ENCODE measurements at regions not wholly inside any gene's neighbourhood (a gene's known extent, or its start where the extent isn't known, plus 50 kb on each side); places are given as distances from the start of the nearest gene placed in this dataset.
A peak's percentile ranks its signal among the peaks of the same experiment; 100 is the strongest.

DNA sequence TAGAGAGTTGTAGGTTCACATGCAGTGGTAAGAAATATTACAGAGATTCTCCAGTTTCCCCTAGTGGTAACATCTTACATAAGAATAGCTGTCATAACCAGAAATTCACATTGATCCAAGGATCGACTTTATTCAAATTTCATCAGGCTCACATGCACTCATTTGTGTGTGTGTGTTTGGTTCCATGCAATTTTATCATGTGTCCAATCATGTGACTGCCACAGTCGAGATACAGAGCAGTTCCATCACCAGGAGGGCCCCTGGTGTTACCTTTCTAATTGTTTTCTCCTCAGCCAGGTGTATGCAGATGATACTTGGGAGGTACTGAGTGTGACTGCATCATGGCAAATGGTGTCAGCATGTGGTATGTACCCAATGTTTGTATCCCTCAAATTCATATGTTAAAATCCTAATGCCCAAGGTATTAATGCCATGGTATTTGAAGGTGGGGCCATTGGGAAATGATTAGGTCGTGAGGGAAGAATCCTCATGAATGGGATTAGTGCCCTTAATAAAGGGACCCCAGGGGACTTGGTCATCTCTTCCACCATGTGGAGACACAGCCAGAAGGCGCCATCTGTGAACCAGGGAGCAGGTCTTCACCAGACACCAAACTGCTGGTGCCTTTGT is 126.3 kb downstream of the CXCL12 start:
- Histone ChIP-seq H3K4me1 (ENCODE audit: control insufficient read depth in 4 of 4, insufficient read depth in 4 of 4, low read length in 3 of 4) (peaks cover 0 to 6% (median 2%) of the 10 kb centered on the region in 4 donors), H3K27ac (ENCODE audit: low read depth in 1 of 2, low read length in 2 of 2) (peak overlapping the region in 1 of 2 donors; percentile 8), H3K9me3 (ENCODE audit: control insufficient read depth in 4 of 4, low read length in 3 of 4) (no peaks in the 10 kb centered on the region), H3K27me3 (ENCODE audit: control insufficient read depth in 4 of 4, insufficient read depth in 4 of 4, low read length in 3 of 4) (no peaks in the 10 kb centered on the region), H3K36me3 (ENCODE audit: control insufficient read depth in 4 of 4, insufficient read depth in 3 of 4, low read depth in 1 of 4, low read length in 3 of 4) (no peaks in the 10 kb centered on the region), H3K9ac (ENCODE audit: low read depth in 1 of 2, low read length in 2 of 2) (no peak overlapping the region), H3K4me3 (ENCODE audit: low read depth in 1 of 3, low read length in 3 of 3) (no peak overlapping the region)
- TF ChIP-seq, protein P1, sequence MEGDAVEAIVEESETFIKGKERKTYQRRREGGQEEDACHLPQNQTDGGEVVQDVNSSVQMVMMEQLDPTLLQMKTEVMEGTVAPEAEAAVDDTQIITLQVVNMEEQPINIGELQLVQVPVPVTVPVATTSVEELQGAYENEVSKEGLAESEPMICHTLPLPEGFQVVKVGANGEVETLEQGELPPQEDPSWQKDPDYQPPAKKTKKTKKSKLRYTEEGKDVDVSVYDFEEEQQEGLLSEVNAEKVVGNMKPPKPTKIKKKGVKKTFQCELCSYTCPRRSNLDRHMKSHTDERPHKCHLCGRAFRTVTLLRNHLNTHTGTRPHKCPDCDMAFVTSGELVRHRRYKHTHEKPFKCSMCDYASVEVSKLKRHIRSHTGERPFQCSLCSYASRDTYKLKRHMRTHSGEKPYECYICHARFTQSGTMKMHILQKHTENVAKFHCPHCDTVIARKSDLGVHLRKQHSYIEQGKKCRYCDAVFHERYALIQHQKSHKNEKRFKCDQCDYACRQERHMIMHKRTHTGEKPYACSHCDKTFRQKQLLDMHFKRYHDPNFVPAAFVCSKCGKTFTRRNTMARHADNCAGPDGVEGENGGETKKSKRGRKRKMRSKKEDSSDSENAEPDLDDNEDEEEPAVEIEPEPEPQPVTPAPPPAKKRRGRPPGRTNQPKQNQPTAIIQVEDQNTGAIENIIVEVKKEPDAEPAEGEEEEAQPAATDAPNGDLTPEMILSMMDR (IDR thresholded peaks at IDR 0.05; ENCODE audit: low read depth, low read length, missing input control): no peak
- TF ChIP-seq, protein P2, sequence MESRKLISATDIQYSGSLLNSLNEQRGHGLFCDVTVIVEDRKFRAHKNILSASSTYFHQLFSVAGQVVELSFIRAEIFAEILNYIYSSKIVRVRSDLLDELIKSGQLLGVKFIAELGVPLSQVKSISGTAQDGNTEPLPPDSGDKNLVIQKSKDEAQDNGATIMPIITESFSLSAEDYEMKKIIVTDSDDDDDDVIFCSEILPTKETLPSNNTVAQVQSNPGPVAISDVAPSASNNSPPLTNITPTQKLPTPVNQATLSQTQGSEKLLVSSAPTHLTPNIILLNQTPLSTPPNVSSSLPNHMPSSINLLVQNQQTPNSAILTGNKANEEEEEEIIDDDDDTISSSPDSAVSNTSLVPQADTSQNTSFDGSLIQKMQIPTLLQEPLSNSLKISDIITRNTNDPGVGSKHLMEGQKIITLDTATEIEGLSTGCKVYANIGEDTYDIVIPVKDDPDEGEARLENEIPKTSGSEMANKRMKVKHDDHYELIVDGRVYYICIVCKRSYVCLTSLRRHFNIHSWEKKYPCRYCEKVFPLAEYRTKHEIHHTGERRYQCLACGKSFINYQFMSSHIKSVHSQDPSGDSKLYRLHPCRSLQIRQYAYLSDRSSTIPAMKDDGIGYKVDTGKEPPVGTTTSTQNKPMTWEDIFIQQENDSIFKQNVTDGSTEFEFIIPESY (IDR thresholded peaks at IDR 0.05): no peak
- TF ChIP-seq, protein P3, sequence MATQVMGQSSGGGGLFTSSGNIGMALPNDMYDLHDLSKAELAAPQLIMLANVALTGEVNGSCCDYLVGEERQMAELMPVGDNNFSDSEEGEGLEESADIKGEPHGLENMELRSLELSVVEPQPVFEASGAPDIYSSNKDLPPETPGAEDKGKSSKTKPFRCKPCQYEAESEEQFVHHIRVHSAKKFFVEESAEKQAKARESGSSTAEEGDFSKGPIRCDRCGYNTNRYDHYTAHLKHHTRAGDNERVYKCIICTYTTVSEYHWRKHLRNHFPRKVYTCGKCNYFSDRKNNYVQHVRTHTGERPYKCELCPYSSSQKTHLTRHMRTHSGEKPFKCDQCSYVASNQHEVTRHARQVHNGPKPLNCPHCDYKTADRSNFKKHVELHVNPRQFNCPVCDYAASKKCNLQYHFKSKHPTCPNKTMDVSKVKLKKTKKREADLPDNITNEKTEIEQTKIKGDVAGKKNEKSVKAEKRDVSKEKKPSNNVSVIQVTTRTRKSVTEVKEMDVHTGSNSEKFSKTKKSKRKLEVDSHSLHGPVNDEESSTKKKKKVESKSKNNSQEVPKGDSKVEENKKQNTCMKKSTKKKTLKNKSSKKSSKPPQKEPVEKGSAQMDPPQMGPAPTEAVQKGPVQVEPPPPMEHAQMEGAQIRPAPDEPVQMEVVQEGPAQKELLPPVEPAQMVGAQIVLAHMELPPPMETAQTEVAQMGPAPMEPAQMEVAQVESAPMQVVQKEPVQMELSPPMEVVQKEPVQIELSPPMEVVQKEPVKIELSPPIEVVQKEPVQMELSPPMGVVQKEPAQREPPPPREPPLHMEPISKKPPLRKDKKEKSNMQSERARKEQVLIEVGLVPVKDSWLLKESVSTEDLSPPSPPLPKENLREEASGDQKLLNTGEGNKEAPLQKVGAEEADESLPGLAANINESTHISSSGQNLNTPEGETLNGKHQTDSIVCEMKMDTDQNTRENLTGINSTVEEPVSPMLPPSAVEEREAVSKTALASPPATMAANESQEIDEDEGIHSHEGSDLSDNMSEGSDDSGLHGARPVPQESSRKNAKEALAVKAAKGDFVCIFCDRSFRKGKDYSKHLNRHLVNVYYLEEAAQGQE (IDR thresholded peaks at IDR 0.05): no peak
- TF ChIP-seq JUND (IDR thresholded peaks at IDR 0.05): no peak
- WGBS: 88% methylated on average over 4 of the region's 4 CpGs
- no peak for DNase-seq (ENCODE audit: low spot score)

DNA sequence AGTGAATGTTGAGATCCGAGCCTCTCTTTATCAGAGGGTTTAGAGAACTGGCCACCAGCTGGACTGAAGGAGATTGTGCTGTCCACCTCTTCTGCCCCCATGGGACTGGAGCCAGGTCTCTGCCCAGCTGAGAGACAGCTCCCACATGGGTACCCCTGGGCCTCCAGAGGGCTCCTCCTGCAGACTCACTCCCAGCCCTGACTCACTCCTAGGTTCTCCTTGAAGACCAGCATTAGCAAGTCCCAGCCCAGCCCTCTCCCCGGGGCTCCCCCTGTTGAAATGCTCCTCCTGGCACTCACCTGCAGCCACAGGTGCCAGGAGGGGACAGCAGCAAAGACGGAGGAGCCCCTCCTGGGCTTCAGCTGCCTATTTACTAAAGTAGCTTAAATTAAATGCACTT is 126.9 kb downstream of the CXCL12 start:
- Histone ChIP-seq H3K9ac (ENCODE audit: low read depth in 1 of 2, low read length in 2 of 2) (no peak overlapping the region), H3K4me1 (ENCODE audit: control insufficient read depth in 4 of 4, insufficient read depth in 4 of 4, low read length in 3 of 4) (peaks cover 0 to 7% (median 2%) of the 10 kb centered on the region in 4 donors), H3K4me3 (ENCODE audit: low read depth in 1 of 3, low read length in 3 of 3) (no peak overlapping the region), H3K36me3 (ENCODE audit: control insufficient read depth in 4 of 4, insufficient read depth in 3 of 4, low read depth in 1 of 4, low read length in 3 of 4) (no peaks in the 10 kb centered on the region), H3K9me3 (ENCODE audit: control insufficient read depth in 4 of 4, low read length in 3 of 4) (no peaks in the 10 kb centered on the region), H3K27me3 (ENCODE audit: control insufficient read depth in 4 of 4, insufficient read depth in 4 of 4, low read length in 3 of 4) (no peaks in the 10 kb centered on the region), H3K27ac (ENCODE audit: low read depth in 1 of 2, low read length in 2 of 2) (no peak overlapping the region)
- no peak for DNase-seq (ENCODE audit: low spot score)
- 88% methylated on average over 3 of the region's 3 CpGs for WGBS
- TF ChIP-seq, protein P1 (IDR thresholded peaks at IDR 0.05; ENCODE audit: low read depth, low read length, missing input control): no peak
- TF ChIP-seq EGR1 (IDR thresholded peaks at IDR 0.05; ENCODE audit: low read depth in 2 of 2): no peak
- TF ChIP-seq GABPA (IDR thresholded peaks at IDR 0.05 in 1 of 2, conservative IDR thresholded peaks at IDR 0.05 in 1 of 2): no peak
- TF ChIP-seq RAD21 (IDR thresholded peaks at IDR 0.05): no peak
- TF ChIP-seq FOXA2 (IDR thresholded peaks at IDR 0.05): no peak
- TF ChIP-seq SP1 (IDR thresholded peaks at IDR 0.05): no peak
- TF ChIP-seq, protein P4, sequence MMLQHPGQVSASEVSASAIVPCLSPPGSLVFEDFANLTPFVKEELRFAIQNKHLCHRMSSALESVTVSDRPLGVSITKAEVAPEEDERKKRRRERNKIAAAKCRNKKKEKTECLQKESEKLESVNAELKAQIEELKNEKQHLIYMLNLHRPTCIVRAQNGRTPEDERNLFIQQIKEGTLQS (IDR thresholded peaks at IDR 0.05): no peak
- TF ChIP-seq HNF4A (conservative IDR thresholded peaks at IDR 0.05): no peak
- TF ChIP-seq HNF4G (IDR thresholded peaks at IDR 0.05): no peak
- no peak for TF ChIP-seq JUND (IDR thresholded peaks at IDR 0.05)
- TF ChIP-seq YY1 (IDR thresholded peaks at IDR 0.05): no peak
- TF ChIP-seq, protein P2 (IDR thresholded peaks at IDR 0.05): no peak
- TF ChIP-seq FOXA1 (IDR thresholded peaks at IDR 0.05): no peak
- TF ChIP-seq TAF1 (conservative IDR thresholded peaks at IDR 0.05): no peak
- TF ChIP-seq, protein P3 (IDR thresholded peaks at IDR 0.05): no peak

Data from liver (tissue), 8 donors.